ENCODE measurements at regions not wholly inside any gene's neighbourhood (a gene's known extent, or its start where the extent isn't known, plus 50 kb on each side); places are given as distances from the start of the nearest gene placed in this dataset.

DNA sequence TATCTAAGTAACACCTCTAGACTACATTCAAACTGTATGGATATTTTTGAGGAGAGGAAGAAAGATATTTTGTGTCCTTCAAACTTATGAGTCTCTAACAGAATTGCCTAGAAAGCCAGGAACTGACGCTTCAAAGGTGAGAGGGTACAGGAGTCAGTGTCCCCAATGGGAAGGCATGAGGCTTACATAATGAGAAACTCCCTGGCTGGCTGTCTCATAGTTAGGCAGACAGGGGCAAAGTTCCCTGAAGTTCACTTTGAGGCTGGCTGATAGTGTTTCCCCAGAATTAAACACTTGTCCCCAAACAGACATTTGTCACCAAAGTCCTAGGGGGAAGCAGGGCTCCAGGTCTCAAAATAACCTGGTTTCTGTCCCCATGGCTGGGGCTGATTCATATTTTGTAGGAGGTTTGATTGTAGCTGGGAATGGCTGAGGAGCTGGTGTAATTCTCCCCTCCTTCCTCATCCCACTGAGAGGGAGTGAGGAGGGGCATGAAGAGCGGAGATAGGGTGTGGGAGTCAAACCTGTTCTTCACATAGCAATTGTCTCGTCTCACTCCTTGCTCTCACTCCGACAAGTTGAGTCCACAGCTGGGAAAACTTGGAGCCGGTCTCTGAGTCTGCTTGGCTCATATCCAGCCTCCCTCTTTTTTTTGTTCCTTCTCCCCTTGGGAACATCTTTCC lies 56.4 kb upstream of the CISTR start:
- no peak for TF ChIP-seq POLR2A (IDR thresholded peaks at IDR 0.05; ENCODE audit: low read depth)
- no peak for TF ChIP-seq EP300 (IDR thresholded peaks at IDR 0.05)
- TF ChIP-seq, protein P1, sequence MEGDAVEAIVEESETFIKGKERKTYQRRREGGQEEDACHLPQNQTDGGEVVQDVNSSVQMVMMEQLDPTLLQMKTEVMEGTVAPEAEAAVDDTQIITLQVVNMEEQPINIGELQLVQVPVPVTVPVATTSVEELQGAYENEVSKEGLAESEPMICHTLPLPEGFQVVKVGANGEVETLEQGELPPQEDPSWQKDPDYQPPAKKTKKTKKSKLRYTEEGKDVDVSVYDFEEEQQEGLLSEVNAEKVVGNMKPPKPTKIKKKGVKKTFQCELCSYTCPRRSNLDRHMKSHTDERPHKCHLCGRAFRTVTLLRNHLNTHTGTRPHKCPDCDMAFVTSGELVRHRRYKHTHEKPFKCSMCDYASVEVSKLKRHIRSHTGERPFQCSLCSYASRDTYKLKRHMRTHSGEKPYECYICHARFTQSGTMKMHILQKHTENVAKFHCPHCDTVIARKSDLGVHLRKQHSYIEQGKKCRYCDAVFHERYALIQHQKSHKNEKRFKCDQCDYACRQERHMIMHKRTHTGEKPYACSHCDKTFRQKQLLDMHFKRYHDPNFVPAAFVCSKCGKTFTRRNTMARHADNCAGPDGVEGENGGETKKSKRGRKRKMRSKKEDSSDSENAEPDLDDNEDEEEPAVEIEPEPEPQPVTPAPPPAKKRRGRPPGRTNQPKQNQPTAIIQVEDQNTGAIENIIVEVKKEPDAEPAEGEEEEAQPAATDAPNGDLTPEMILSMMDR (IDR thresholded peaks at IDR 0.05), result no peak

All from esophagus muscularis mucosa (tissue), 4 donors.